G401.6 (cell line): ENCODE measurements at regions not wholly inside any gene's neighbourhood (a gene's known extent, or its start where the extent isn't known, plus 50 kb on each side); places are given as distances from the start of the nearest gene placed in this dataset.

Source experiments
- FAIRE-seq: peaks from 2 replicates; lab custom pipeline; 2012; peaks lifted over from hg19 to GRCh38; lab: Jason Lieb, UNC

DNA sequence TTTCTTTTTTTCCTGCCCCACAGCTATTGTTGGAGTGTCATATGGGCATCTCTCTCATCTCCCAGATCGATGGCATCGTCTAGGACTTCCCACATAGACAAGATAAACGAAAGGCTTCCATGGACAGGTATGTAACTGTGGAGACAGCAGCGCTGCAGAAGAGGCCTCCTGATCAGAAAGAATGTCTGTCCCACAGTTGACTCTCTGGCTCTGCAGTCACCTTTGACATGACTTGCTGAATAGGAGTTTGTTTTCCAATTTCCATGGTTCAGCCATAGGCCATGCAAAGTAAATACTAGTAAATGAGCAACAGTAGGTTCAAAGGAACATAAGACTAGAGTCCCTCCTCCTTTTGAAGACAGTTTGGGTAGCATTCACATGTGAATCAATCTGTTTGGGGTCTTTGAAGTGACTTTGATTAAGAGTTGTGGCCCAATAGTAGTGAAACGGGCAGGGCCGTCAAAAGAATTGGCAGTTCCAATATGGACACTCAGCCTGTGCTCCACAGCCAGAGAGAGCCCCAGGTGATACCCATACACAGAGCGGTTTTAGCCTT is 134.7 kb upstream of the IFNGR1 start:
- FAIRE-seq, result no peak

- FAIRE-seq, result no peak
Observed at GRCh38 chr6:137353346-137353745, 134.2 kb upstream of the IFNGR1 start.

- no peak for FAIRE-seq
Observed at GRCh38 chr6:137352859-137353258, 133.7 kb upstream of the IFNGR1 start.

GRCh38 chr6:137351890-137352289 is 132.7 kb upstream of the IFNGR1 start:
- no peak for FAIRE-seq

- no peak for FAIRE-seq
Observed at GRCh38 chr6:137350857-137351256, 131.7 kb upstream of the IFNGR1 start.

- no peak for FAIRE-seq
Observed at GRCh38 chr6:137349856-137350830, 131.0 kb upstream of the IFNGR1 start.

DNA sequence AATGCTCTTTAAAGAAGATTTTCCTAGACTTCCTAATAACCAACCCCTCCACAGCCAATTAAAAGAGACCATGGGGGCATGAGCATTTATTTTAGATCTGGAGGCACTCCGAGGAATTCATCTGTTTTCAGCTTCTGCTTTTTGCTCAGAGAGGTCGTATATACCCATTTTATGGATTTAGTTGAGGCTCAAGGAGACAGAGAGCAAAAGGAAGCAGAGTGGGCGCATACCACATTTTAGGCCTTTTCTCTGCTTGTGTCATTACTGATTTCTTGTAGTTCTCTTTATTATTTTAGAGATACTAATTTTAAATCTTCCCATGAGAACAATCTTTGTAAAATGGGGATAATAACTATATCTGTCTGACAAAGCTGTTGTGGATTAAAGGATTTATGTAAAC is 129.6 kb upstream of the IFNGR1 start:
- FAIRE-seq, result no peak

GRCh38 chr6:137343241-137343640 is 124.1 kb upstream of the IFNGR1 start:
- FAIRE-seq, result no peak

GRCh38 chr6:137342607-137343190 is 123.5 kb upstream of the IFNGR1 start:
- no peak for FAIRE-seq

DNA sequence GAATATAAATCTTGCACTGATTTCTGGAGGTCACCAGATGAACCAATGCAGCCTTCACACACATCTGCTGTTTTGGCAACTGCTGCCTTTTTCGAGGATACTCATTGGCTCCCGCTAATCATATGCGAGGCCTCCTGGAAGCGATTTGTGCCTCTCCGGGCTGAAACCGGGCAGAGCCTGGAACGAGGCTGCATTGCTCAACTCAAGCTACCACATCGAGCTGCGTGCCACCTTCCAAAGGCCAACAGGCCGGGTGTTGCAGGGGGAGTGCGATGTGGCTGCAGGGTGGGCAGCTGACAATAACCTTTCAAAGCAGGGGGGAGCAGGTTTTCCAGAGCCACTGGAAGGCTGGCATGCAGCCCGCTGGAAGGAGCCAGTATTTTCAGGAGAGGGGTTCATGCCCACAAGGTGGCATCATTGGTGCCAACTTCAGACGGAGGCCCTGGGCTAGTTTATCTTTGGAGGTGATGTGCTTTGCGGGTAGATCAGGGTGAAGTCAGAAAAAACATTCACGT is 122.6 kb upstream of the IFNGR1 start:
- FAIRE-seq, result no peak

- FAIRE-seq, result no peak
Observed at GRCh38 chr6:137339929-137340559, 120.9 kb upstream of the IFNGR1 start.

- no peak for FAIRE-seq
Observed at GRCh38 chr6:137334884-137335283, 115.7 kb upstream of the IFNGR1 start.

GRCh38 chr6:137334094-137334493 is 114.9 kb upstream of the IFNGR1 start:
- FAIRE-seq, result no peak

GRCh38 chr6:137332637-137333280 is 113.6 kb upstream of the IFNGR1 start:
- no peak for FAIRE-seq

- FAIRE-seq, result no peak
Observed at GRCh38 chr6:137323860-137324259, 104.7 kb upstream of the IFNGR1 start.

- FAIRE-seq, result no peak
Observed at GRCh38 chr6:137320271-137320670, 101.1 kb upstream of the IFNGR1 start.

DNA sequence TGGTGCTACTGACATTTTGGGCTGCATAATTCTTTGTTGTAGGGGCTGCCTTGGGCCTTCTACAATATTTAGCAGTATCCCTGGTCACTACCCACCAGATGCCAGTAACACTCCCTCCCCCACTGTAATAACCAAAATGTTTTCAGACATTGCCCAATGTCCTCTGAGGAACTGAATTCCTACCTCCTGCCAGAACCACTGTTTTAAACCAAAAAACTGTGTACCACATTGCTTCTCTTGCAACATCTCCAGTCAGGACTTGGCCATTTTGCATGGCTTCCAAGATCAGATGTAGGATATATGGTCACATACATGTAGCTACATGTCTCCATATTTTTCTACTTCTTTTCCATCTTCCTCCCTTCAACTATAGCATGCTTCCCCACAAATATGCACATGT is 97.4 kb upstream of the IFNGR1 start:
- FAIRE-seq, result no peak

DNA sequence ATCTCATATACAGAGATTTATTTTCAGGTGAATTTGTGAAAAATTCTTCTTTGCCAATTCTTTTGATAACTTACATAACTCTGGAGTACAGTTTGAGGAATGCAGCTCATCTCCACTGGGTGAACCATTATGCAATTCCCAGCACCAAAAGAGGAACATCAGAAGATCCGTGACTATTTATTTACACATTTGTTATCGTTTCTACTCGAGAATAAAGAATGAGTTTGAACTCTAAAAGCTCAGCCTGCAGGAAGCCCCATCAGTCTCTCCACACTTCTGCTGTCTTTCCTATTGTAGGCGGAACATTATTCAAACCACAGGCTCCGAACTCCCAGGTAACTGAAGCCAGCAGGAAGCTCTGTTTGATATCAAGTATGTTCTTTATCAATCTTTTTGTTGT is 95.9 kb upstream of the IFNGR1 start:
- FAIRE-seq, result no peak

DNA sequence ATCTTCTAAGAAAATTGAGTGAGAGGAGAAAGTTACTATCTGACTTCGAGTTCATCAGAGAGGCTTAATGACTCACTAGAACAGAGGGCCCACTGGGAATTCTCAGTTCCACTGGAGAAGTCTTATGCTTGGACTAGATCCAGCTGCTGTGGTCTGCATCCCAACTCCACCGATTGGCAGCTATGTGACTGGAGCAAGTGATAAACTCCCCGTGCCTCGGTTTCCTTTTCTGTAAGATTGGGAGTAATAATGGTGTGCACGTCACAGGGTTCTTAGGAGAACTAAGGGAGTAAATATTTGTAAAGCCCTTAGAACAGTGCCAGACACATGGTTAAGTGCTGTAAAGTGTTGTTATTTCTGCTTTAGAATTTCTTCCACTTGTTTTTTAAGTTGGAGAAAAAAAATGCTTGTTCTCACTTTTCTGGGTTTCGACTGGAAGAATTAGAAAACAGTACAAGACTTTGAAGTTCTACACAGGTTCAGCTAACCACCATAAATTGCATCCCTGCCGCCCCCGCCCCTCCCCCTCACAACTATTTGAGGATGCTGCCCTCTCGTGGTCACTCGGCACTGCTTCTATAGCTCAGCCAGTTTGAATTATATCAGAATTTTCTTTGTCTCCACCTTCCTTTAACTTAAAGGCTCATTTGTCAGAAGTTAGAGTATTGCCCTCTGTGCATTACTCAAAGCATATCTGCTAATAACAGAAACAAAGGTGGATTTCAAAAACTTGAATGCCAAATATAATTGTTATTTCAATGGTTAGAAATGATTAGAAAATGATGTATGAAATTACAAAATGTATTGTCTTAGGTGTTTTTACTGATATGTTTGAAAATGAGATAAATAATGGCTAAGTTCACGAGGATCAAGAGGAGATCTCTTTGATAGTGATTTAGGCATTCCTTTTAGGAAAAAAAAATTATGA is 95.0 kb upstream of the IFNGR1 start:
- FAIRE-seq, result no peak

DNA sequence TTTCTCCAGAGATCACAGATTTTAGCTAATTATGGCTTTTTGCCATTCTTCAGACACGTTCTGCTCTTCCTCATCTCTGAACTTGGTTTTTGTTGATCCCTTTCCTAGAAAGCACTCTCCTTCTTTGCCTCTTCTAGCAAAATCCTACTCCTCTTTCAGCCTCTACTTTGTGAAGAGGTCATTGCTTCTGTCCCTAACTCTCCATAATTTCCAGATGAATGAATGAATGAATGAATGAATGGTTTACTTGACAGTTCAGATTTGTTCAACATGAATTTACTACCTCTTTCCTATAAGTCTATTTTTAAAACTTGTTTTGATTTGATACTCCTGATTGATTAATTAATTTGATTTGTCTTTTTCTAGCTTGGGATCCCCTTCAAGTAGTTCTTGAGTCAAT is 94.0 kb upstream of the IFNGR1 start:
- FAIRE-seq, result no peak

- no peak for FAIRE-seq
Observed at GRCh38 chr6:137311940-137312339, 92.8 kb upstream of the IFNGR1 start.
